ENCODE measurements at regions not wholly inside any gene's neighbourhood (a gene's known extent, or its start where the extent isn't known, plus 50 kb on each side); places are given as distances from the start of the nearest gene placed in this dataset.
"Not testable (repeated sequence)": the region's sequence is repeated elsewhere in the genome, so short reads cannot be mapped to it uniquely, and the experiment has no call there.

DNA sequence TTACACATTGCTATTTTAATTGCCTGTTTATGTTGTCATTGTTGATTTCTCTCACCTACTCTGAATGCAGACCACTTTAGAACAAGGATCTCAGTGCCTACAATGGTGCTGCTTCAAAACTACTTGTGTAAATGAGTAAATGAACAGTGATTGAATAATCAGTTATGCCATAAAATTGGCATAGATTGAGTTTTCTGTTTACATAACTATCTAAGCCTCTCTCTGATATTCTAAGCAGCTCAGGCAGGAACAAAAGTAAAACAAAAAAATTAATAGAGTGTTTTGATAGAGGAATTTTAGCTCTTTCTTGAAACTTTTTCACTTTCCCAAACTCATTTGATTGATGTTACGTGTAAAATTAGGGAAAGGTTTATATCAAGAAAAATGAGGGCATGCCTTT, 232.3 kb upstream of the KITLG start:
- no peak overlapping the region for H2BK5ac ChIP-seq (ENCODE audit: low read depth, low read length, poor library complexity)
- H3K4ac ChIP-seq (ENCODE audit: low read depth, low read length) = no peak overlapping the region
- no peak overlapping the region for H3K4me3 ChIP-seq (ENCODE audit: low read depth, low read length)
- H2BK12ac ChIP-seq (ENCODE audit: low read length) = no peak overlapping the region
- H3K4me2 ChIP-seq (ENCODE audit: low read length) = no peak overlapping the region
- H2BK120ac ChIP-seq (ENCODE audit: insufficient read depth, low read length, poor library complexity) = no peak overlapping the region
- no peak overlapping the region for H3K27ac ChIP-seq (ENCODE audit: low read depth, low read length)
- no peaks in the 10 kb centered on the region for H3K27me3 ChIP-seq (ENCODE audit: insufficient read depth, low read length)
- H3K23ac ChIP-seq (ENCODE audit: low read length) = no peak overlapping the region
- H3K14ac ChIP-seq (ENCODE audit: low read length) = no peak overlapping the region
- no peak overlapping the region for H3K18ac ChIP-seq (ENCODE audit: low read length)
- no peaks in the 10 kb centered on the region for H3K4me1 ChIP-seq (ENCODE audit: control insufficient read depth in 1 of 2, insufficient read depth in 2 of 2, low read length in 2 of 2)
- no CpG with 5 or more reads among the region's 1 CpG for WGBS (ENCODE audit: extremely low coverage, insufficient coverage, insufficient read length)
- no peaks in the 10 kb centered on the region for H3K79me1 ChIP-seq (ENCODE audit: low read length)
- no peak overlapping the region for H2AFZ ChIP-seq (ENCODE audit: insufficient read depth, low read length, poor library complexity)
- no peaks in the 10 kb centered on the region for H3K9me3 ChIP-seq (ENCODE audit: insufficient read depth, low read depth, low read length)
- no peaks in the 10 kb centered on the region for H3K36me3 ChIP-seq (ENCODE audit: control insufficient read depth in 1 of 2, insufficient read depth in 2 of 2, low read length in 2 of 2)
- no peak overlapping the region for H4K91ac ChIP-seq (ENCODE audit: low read depth, low read length)
- H3K79me2 ChIP-seq (ENCODE audit: control insufficient read depth, insufficient read depth, low read length, poor library complexity) = no peaks in the 10 kb centered on the region
- no peak for DNase-seq
- no peak overlapping the region for H2AK5ac ChIP-seq (ENCODE audit: low read length)
- no peak overlapping the region for H3K9ac ChIP-seq (ENCODE audit: low read length)
- no peak overlapping the region for H4K12ac ChIP-seq (ENCODE audit: low read depth, low read length)
- no peak overlapping the region for H4K8ac ChIP-seq (ENCODE audit: low read depth, low read length)

DNA sequence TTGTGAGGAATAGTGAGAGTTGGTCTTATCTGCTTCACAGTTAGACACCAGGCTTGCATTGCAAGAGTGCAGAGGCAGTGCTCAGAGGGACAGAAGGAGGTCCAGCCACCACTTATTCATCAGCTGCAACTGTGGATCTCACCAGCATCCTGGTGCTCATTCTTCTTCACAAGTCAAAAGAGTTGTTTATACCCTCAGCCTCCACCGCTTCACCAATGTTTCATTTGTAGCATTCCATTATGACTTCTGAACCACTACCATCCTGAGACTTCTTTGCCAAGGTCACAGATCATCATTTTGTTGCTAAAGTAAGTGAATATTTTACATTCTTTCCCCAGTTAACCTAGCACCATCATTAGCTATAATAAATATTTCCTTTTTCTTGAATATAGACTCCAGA, 230.5 kb upstream of the KITLG start:
- Histone ChIP-seq H2AK5ac (ENCODE audit: low read length) (no peak overlapping the region), H3K23ac (ENCODE audit: low read length) (no peak overlapping the region), H4K12ac (ENCODE audit: low read depth, low read length) (no peak overlapping the region), H3K9me3 (ENCODE audit: insufficient read depth, low read depth, low read length) (no peaks in the 10 kb centered on the region), H2AFZ (ENCODE audit: insufficient read depth, low read length, poor library complexity) (no peak overlapping the region), H3K4me2 (ENCODE audit: low read length) (no peak overlapping the region), H2BK12ac (ENCODE audit: low read length) (no peak overlapping the region), H3K4me1 (ENCODE audit: control insufficient read depth in 1 of 2, insufficient read depth in 2 of 2, low read length in 2 of 2) (no peaks in the 10 kb centered on the region), H3K4me3 (ENCODE audit: low read depth, low read length) (no peak overlapping the region), H3K4ac (ENCODE audit: low read depth, low read length) (no peak overlapping the region), H3K27me3 (ENCODE audit: insufficient read depth, low read length) (no peaks in the 10 kb centered on the region), H3K9ac (ENCODE audit: low read length) (no peak overlapping the region), H3K14ac (ENCODE audit: low read length) (no peak overlapping the region), H3K79me2 (ENCODE audit: control insufficient read depth, insufficient read depth, low read length, poor library complexity) (no peaks in the 10 kb centered on the region), H4K91ac (ENCODE audit: low read depth, low read length) (no peak overlapping the region), H3K18ac (ENCODE audit: low read length) (no peak overlapping the region), H2BK5ac (ENCODE audit: low read depth, low read length, poor library complexity) (no peak overlapping the region), H4K8ac (ENCODE audit: low read depth, low read length) (no peak overlapping the region), H2BK120ac (ENCODE audit: insufficient read depth, low read length, poor library complexity) (no peak overlapping the region), H3K27ac (ENCODE audit: low read depth, low read length) (no peak overlapping the region), H3K36me3 (ENCODE audit: control insufficient read depth in 1 of 2, insufficient read depth in 2 of 2, low read length in 2 of 2) (no peaks in the 10 kb centered on the region), H3K79me1 (ENCODE audit: low read length) (no peaks in the 10 kb centered on the region)
- DNase-seq = no peak
- WGBS (ENCODE audit: extremely low coverage, insufficient coverage, insufficient read length) = no CpG with 5 or more reads among the region's 1 CpG

DNA sequence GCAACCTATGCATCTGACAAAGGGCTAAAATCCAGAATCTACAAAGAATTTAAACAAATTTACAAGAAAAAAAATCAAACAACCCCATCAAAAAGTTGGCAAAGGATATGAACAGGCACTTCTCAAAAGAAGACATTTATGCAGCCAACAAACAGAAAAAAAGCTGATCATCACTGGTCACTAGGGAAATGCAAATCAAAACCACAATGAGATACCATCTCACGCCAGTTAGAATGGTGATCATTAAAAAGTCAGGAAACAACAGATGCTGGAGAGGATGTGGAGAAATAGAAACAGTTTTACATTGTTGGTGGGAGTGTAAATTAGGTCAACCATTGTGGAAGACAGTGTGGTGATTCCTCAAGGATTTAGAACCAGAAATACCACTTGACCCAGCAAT, 229.6 kb upstream of the KITLG start:
- not testable (repeated sequence) for H3K18ac ChIP-seq (ENCODE audit: low read length); H4K12ac ChIP-seq (ENCODE audit: low read depth, low read length)
- WGBS (ENCODE audit: extremely low coverage, insufficient coverage, insufficient read length) = no CpG with 5 or more reads among the region's 1 CpG

GRCh38 chr12:88805692-88806091, 225.4 kb upstream of the KITLG start:
- no peaks in the 10 kb centered on the region for H3K79me2 ChIP-seq (ENCODE audit: control insufficient read depth, insufficient read depth, low read length, poor library complexity)
- no peaks in the 10 kb centered on the region for H3K9me3 ChIP-seq (ENCODE audit: insufficient read depth, low read depth, low read length)
- no peak overlapping the region for H3K4me3 ChIP-seq (ENCODE audit: low read depth, low read length)
- no peaks in the 10 kb centered on the region for H3K4me1 ChIP-seq (ENCODE audit: control insufficient read depth in 1 of 2, insufficient read depth in 2 of 2, low read length in 2 of 2)
- H3K79me1 ChIP-seq (ENCODE audit: low read length) = no peaks in the 10 kb centered on the region
- no peak overlapping the region for H3K27ac ChIP-seq (ENCODE audit: low read depth, low read length)
- H3K14ac ChIP-seq (ENCODE audit: low read length) = no peak overlapping the region
- H4K91ac ChIP-seq (ENCODE audit: low read depth, low read length) = no peak overlapping the region
- H3K36me3 ChIP-seq (ENCODE audit: control insufficient read depth in 1 of 2, insufficient read depth in 2 of 2, low read length in 2 of 2) = no peaks in the 10 kb centered on the region
- H4K12ac ChIP-seq (ENCODE audit: low read depth, low read length) = no peak overlapping the region
- H3K27me3 ChIP-seq (ENCODE audit: insufficient read depth, low read length) = no peaks in the 10 kb centered on the region
- H2AFZ ChIP-seq (ENCODE audit: insufficient read depth, low read length, poor library complexity) = no peak overlapping the region
- no peak overlapping the region for H2BK120ac ChIP-seq (ENCODE audit: insufficient read depth, low read length, poor library complexity)
- no peak overlapping the region for H3K4ac ChIP-seq (ENCODE audit: low read depth, low read length)
- H3K9ac ChIP-seq (ENCODE audit: low read length) = no peak overlapping the region
- no peak overlapping the region for H3K23ac ChIP-seq (ENCODE audit: low read length)
- no peak overlapping the region for H3K18ac ChIP-seq (ENCODE audit: low read length)
- no peak overlapping the region for H4K8ac ChIP-seq (ENCODE audit: low read depth, low read length)
- WGBS (ENCODE audit: extremely low coverage, insufficient coverage, insufficient read length) = no CpG with 5 or more reads among the region's 1 CpG
- H2BK12ac ChIP-seq (ENCODE audit: low read length) = no peak overlapping the region
- H2BK5ac ChIP-seq (ENCODE audit: low read depth, low read length, poor library complexity) = no peak overlapping the region
- no peak for DNase-seq
- no peak overlapping the region for H2AK5ac ChIP-seq (ENCODE audit: low read length)
- no peak overlapping the region for H3K4me2 ChIP-seq (ENCODE audit: low read length)

More for the DNA sequence above, 229.6 kb upstream of the KITLG start:
- H3K9ac ChIP-seq (ENCODE audit: low read length); H3K79me2 ChIP-seq (ENCODE audit: control insufficient read depth, insufficient read depth, low read length, poor library complexity); H3K27ac ChIP-seq (ENCODE audit: low read depth, low read length); H2BK120ac ChIP-seq (ENCODE audit: insufficient read depth, low read length, poor library complexity); H3K9me3 ChIP-seq (ENCODE audit: insufficient read depth, low read depth, low read length); DNase-seq; H3K4me1 ChIP-seq (ENCODE audit: control insufficient read depth in 1 of 2, insufficient read depth in 2 of 2, low read length in 2 of 2); H3K4me2 ChIP-seq (ENCODE audit: low read length); H3K4me3 ChIP-seq (ENCODE audit: low read depth, low read length); H3K79me1 ChIP-seq (ENCODE audit: low read length); H4K91ac ChIP-seq (ENCODE audit: low read depth, low read length); H4K8ac ChIP-seq (ENCODE audit: low read depth, low read length); H2BK12ac ChIP-seq (ENCODE audit: low read length); H3K23ac ChIP-seq (ENCODE audit: low read length); H2AFZ ChIP-seq (ENCODE audit: insufficient read depth, low read length, poor library complexity); H3K36me3 ChIP-seq (ENCODE audit: control insufficient read depth in 1 of 2, insufficient read depth in 2 of 2, low read length in 2 of 2); H3K27me3 ChIP-seq (ENCODE audit: insufficient read depth, low read length); H3K14ac ChIP-seq (ENCODE audit: low read length); H3K4ac ChIP-seq (ENCODE audit: low read depth, low read length); H2BK5ac ChIP-seq (ENCODE audit: low read depth, low read length, poor library complexity); H2AK5ac ChIP-seq (ENCODE audit: low read length): not testable (repeated sequence)

Measured in trophoblast cell (in vitro differentiated cells and primary cell).